DMS53 treated with DMSO at 0.1 percent for 48 hours (cell line): ENCODE measurements at regions not wholly inside any gene's neighbourhood (a gene's known extent, or its start where the extent isn't known, plus 50 kb on each side); places are given as distances from the start of the nearest gene placed in this dataset.
"Not testable (repeated sequence)": the region's sequence is repeated elsewhere in the genome, so short reads cannot be mapped to it uniquely, and the experiment has no call there.

Experiments used
- DNase-seq: peaks from one replicate; lab custom pipeline; 2025; ENCODE audit not compliant: unreplicated experiment; lab: John Stamatoyannopoulos, UW

DNA sequence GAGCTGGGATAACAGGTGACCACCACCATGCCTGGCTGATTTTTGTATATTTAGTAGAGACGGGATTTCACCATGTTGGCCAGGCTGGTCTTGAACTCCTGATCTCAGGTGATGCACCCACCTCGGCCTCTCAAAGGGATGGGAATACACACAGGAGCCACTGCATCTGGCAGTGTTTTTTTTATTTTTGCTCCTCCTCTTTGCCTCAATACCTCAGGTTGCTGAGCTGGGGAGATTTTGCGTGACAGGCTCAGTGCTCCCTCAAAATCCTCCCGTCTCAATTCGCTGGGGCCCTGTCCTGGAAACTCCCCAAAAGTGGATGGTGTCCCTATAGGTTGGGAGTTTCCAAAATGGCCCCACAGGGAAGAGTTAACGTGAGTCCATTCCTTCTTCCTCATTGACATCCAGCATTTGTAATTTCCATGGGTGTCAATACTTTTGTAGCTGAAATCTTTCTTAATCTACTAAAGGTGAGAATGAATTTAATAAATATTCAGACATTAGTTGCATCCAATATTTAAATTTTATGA, 71.8 kb downstream of the GGTLC2 start:
- no peak for DNase-seq

DNA sequence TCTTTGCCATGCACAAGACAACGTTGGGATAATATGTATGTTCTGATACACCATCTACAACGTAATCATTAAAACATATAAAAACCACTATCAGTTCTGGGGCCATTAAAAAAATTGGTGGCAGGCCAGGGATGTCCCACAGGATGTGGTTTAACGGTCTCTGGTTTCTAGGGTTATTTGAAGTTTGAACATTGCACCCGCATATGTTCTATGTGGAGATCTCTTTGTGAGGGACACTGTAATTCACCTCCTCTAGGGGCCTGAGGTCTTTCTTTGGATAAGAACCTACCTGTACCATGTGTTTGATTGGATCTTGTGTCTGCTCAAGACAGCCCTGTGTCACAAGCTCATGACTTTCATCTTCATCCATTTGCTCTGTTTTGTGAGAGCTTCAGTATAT, 73.2 kb downstream of the GGTLC2 start:
- DNase-seq: no peak

DNA sequence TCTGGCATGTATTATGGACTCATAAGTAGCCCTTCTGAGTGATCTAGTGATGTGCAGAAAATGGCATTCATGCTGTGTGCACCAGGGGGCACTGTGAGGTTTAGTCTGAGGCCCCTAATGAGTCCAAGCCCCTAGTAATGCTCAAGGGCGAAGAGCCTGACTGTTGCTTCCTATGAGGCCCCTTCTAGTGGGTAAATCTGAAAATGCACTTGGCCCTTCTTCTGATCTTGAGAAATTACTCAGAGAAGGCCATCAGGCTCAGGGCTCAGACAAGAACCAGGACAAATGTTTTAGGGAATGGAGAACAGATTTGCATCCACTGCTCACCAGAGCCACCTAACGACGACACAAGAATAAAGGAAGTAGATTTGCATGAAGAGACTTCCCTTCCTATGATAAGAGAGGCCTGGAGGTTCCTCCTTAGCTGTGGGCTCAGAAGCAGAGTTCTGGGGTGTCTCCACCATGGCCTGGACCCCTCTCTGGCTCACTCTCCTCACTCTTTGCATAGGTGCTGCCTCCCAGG, 75.8 kb downstream of the GGTLC2 start:
- peak; percentile 18 for DNase-seq

DNA sequence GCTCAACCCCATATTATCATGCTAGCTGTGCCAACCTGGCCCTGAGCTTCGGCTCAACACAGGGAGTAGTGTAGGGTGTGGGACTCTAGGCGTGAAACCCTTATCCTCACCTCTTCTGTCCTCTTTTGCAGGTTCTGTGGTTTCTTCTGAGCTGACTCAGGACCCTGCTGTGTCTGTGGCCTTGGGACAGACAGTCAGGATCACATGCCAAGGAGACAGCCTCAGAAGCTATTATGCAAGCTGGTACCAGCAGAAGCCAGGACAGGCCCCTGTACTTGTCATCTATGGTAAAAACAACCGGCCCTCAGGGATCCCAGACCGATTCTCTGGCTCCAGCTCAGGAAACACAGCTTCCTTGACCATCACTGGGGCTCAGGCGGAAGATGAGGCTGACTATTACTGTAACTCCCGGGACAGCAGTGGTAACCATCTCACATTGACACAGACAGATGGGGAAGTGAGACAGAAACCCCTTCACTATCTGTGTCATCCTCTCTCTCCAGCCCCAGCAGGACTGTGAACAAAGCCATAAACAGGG, 76.4 kb downstream of the GGTLC2 start:
- no peak for DNase-seq

DNA sequence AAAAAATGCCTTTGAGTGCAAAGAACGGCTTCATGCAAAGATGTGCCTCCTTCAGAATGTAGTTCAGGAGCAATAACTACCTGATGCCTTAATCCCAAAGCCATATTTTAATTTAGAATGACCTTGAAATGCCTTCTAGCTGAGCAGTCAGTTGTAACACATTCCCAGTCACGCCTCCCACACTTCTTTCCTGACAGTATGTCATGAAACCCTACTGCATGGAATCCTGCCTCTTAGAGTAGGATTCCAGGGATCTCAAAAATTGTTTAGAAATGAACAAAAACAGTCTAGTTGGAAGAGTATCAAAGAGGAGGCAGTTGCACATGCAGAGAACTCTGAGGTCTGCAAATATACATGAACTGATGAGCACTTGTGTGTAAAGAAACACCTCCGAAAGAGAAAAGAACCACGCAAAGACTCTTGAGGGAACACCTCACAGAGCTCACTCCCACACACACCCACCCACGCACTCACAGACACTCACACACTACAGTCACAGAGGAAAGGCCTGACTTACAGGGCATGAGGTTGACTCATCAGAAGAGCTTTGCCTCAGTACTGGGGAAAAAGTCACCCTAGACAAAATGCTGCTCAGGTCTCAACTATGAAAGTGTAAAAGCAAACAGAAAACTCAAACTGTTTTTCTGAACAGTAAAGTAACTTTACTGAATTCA, 77.4 kb downstream of the GGTLC2 start:
- no peak for DNase-seq

DNA sequence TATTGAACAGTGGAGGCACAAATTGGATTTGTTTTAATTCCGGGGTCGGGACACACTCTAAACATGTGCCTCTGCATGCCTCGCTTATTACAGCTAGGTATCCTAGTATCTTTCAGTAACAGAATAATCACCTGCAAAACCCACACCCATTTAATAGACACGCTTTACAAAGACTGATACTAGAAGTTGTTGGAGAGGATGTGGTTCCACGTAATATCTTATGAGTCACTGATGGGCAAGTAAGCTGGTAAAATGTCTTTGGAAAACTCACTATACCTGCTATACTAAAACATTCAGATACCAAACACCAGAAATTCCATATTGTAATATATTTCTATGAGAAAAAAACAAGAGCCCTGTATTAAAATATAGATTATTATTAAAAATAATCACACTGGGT, 84.0 kb downstream of the GGTLC2 start:
- DNase-seq: no peak

DNA sequence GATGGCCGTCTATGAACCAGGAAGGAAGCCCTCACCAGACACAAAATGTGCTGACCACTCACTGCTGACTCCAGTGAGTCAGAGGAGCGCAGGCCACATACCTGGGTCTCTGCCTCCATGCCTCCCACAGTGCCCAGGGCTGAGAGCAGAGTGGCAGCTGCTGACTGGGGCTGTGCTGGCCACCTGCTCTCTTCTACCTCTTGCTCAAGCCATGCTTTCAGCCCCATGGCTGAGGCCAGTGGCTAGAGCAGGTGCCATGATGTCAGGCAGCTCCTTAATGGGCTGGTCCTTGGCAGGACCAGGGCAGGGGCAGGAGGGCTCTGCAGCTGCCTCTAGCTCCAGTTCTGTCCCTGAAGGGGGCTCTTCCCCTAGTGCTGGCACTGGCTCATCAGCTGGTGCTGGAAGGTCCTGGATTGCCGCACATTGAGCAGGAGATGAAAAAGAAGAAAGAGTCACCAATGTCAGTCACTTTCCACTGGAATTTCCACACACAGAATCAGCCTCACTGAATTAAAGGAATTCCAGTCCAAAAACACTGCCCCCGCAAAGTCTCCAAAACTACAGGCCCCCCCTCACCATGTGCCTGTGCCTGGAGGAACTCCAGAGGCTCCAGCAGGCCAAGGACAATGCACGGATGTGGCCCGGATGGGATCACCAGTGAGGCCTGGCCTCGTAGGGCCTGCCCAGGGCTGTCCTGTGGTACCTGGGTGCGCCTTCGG, 86.4 kb downstream of the GGTLC2 start:
- DNase-seq: no peak

DNA sequence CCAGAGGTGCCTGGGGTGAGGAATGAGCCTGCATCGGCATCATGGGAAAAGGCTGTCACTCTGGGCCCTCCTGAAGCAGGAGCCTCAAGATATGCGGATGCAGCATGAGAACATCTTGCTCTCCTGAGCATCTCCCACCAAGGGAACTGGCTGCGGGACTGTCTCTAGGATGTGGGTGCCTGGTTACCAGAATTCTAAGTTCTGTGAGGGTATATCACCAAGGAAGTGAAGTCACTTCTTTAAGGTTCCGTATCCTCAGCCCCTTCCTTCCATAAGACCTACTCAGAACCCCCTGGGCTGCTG, 86.9 kb downstream of the GGTLC2 start:
- no peak for DNase-seq

DNA sequence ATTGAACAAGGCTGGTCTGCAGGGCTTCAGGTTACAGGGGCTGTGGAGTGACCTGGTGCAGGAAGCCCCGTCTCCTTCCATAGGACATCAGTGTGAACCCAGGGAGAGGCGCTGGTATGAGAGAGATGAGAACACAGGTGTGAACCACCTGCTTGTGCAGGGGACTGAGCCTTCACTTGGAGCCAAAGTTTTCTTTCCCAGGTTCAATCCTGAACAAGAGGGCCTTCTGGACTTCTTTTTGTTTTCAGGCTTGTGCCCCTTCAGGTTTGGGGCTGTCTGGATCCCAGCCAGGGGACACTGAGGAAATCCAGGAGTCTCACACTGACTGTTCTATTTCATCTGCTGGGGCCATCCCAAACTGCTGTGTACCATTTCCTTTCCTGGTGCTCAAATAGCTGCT, 88.6 kb downstream of the GGTLC2 start:
- DNase-seq: not testable (repeated sequence)

DNA sequence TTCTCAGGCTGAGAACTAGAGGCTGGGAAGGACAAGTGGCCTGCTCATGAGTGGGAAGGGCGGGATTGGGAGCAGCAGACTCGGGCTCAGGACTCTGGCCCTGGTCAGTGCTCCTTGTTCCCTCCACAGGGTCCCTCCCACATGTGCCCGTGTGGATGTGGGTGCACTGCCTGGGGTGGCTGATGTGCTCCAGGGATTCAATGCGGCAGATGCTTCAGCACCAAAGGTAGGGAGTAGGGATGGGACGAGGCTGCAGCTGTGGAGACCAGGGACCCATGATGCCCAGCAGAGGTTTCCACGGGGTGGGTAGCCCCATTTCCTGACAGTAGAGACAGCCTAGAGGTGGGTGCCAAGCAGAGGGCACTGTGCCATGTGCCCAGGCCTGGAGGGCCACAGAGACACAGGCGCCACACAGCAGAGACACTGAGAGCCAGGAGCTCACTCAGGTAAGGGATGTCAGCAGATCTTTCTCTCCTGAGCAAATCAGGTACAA, 89.5 kb downstream of the GGTLC2 start:
- no peak for DNase-seq

DNA sequence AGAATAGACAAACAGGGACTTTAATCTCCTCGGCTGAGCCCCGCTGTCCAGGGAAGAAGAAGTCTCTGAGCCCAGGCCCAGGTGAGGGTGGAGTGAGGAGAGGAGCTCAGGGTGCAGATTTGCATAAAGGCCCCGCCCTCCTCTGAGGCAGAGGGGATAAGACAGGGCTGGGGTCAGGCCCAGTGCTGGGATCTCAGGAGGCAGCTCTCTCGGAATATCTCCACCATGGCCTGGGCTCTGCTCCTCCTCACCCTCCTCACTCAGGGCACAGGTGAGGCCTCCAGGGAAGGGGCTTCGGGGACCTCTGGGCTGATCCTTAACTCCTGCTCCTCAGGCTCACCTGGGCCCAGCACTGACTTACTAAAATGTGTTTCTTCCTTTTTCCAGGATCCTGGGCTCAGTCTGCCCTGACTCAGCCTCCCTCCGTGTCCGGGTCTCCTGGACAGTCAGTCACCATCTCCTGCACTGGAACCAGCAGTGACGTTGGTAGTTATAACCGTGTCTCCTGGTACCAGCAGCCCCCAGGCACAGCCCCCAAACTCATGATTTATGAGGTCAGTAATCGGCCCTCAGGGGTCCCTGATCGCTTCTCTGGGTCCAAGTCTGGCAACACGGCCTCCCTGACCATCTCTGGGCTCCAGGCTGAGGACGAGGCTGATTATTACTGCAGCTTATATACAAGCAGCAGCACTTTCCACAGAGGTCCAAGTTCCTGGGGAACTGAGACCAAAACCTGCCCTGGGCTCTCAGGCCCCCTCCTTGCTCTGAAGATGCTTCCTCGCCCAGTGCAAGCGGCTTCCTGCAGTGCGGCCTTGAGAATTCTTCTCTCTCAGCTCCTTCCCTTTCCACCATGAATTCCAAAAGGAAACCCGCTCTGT, 90.2 kb downstream of the GGTLC2 start:
- DNase-seq: not testable (repeated sequence)

DNA sequence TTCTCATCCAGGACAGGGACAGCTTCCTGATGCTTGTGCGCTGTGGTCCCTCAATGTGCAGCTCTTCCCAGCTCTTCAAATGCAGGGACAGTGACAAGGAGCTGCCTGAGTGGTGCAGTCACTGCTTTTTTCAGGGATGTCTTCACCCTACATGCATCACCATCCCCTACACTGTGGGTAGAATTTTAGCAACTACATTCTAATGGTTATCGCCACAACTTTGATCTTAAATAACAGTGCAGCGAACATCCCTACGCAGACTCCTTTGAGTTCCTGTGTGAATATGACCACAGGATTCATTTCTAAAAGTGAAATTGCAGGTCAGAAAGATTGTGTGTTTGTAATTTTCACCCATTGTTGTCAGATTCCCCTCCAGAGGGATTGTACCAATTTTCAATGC, 90.9 kb downstream of the GGTLC2 start:
- not testable (repeated sequence) for DNase-seq

DNA sequence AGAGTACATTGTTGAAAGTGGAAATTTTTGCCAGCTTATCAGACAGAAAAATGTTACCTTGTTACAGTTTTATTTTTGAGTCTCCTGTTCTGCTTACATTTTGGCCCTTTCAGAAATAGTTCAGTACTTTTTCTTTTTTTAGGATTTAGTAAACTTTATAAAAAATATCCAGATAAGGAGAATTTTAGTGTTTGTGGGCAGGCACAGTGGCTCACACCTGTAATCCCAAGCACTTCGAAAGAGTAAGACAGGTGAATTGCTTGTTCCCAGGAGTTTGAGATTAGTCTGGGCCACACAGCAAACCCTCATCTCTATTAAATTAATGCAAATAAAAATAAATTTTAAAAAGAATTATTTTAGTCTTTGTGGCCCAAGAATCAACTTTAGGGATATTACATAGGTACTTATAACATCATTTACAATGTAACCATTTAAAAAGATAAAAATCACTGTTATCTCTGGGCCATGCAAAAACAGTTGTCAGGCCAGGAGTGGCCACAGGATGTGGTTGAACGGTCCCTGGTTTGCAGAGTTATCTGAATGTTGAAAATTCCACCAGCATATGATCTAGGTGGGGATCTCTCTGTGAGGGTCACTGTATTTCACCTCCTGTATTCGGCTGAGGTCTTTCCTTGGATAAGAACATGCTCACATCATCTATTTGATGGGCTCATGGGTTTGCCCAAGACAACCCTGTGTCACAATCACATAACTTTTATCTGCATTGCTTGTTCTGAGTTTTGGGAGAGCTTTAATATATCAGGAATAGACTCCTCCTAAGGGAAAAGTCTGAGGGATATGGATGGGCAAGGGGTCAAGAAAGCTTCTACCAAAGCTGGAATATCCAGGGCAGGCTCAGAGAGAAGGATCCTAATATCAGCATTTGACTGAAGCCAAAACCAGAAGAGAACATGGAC, 91.5 kb downstream of the GGTLC2 start:
- DNase-seq: no peak

DNA sequence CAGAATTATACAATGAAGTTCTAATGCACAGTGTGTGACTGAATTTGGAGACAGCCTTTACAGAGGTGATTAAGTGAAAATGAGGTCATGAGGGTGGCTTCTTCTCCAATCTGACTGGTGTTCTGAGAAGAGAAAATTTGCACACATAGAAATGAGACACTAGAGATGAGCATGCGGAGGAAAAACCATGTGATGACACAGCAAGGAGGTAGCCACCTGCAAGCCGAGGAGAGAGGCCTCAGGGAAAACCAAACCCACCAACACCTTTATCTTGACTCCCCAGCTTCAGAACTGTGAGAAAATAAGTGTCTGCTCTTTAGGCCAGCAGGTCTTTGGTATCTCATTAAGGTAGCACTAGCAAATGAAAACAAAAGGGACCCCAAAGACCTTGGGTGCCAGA, 93.2 kb downstream of the GGTLC2 start:
- DNase-seq: no peak

DNA sequence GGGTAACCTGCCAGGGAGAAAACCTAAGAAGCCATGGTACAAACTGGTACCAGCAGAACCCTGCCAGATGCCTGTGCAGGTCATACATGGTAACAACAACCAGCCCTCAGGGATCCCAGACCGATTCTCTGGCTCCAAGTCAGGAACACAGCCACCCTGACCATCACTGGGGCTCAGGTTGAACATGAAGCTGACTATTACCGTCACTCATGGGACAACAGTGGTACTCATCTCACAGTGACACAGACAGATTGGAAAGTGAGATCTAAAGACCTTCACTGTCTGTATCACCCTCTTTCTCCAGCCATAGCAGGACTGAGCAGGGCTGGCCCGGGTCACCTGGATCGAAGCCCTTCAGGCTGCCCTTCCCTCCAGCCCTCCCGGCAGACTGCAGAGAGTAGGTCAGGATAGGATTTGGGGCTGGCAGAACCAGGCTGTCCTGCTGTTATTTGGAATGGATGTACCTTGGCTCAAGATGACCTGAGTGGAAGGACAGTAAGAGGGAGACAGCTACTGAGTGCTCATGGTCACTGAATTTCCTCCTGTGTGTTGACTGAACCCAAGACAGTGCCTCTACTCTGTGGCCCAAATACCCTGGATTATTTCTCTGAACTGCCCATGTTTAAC, 94.7 kb downstream of the GGTLC2 start:
- no peak for DNase-seq

DNA sequence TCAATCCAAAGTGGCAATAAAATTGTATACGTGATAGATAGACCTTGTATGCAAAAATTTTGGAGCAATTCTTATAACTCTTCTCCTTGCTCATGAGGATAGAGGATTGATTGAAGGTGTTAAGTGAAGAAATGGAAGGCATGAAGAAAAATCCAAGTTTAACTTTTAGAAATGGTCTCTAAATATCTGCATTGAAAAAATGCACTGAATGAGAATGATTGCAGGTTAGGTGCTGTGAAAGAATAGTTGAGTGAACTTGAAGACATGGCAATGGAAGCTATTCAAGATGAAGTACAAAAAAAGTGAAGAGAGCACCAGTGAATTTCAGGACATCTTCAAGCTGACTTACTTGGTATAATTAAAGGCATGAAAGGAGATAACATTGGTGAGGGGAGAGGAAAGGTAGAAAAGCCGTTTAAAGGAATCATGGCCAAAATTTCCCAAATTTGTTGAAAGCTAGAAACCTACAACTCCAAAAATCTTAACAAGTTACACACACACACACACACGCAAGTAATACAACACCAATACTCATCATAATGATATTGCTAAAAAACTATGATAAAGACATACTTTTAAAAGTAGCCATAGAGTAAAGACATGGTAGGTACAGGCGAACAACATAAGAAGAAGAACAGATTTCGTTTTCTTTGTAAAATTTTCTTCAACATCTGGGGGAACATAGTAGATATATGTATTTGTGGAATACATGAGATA, 96.3 kb downstream of the GGTLC2 start:
- DNase-seq: no peak

DNA sequence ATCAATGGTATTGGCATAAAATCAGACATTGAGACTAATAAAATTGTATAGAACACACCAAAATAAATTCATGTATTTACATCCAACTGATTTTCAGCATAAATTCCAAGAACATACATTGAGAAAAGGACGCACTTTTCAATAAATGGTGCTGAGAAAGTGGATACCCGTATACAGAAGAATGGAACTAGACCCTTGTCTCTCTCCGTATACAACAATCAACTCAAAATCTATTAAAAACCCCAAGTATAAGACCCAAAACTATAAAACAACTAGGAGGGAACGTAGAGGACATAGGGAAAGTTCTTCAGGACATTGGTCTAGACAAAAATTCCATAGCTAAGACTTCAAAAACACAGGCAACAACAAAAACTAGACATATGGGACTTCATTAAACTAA, 97.4 kb downstream of the GGTLC2 start:
- DNase-seq: no peak

DNA sequence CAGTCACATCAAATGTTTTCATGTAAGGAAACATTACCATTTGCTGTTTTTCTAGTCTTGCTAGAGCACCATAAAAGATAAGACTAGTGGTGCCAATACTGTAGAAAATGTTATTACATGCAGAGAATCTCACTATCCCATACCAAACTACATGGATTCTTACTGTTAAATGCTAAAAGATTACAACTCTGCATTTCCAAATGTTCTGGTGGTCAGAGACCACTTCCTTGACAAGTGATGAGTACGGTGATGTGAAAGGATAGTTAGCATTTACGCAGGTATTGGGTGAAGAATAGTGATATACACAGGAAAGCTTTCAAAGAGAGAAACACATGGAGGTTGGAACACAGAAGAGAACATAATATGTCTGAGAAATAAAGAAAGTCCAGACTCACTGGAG, 98.2 kb downstream of the GGTLC2 start:
- DNase-seq: no peak
